ENCODE measurements at regions not wholly inside any gene's neighbourhood (a gene's known extent, or its start where the extent isn't known, plus 50 kb on each side); places are given as distances from the start of the nearest gene placed in this dataset.

DNA sequence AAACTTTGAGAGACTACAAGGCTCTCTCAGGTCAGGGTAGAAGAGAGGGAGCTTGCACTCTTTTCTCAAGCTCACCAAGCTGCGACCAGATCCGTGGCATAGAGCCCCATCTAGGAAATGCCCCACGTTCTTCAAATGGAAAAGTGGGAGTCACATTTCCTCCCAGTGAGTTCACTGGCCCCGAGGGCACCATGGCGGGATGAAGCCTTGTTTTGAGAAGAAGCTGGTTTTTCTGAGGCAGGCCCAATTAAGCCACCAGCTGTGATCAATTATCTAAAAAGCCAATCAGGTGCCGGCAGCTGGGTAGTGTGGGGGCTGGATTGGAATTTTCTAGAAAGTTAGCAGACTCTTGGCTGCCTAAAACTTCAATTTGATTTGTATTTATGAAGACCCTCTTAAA lies 101.4 kb downstream of the ZNF365 start:
- DNase-seq = no peak
- Histone ChIP-seq H3K4me3 (no peak overlapping the region), H3K27me3 (no peaks in the 10 kb centered on the region), H3K4me1 (no peaks in the 10 kb centered on the region), H3K9me3 (peaks cover 0 to 6% (median 0%) of the 10 kb centered on the region in 12 donors), H3K27ac (no peak overlapping the region), H3K36me3 (no peaks in the 10 kb centered on the region)
- WGBS, 4 donors = 60 to 77% (median 65%) methylated on average over 6 of the region's 6 CpGs
- TF ChIP-seq, protein P1, sequence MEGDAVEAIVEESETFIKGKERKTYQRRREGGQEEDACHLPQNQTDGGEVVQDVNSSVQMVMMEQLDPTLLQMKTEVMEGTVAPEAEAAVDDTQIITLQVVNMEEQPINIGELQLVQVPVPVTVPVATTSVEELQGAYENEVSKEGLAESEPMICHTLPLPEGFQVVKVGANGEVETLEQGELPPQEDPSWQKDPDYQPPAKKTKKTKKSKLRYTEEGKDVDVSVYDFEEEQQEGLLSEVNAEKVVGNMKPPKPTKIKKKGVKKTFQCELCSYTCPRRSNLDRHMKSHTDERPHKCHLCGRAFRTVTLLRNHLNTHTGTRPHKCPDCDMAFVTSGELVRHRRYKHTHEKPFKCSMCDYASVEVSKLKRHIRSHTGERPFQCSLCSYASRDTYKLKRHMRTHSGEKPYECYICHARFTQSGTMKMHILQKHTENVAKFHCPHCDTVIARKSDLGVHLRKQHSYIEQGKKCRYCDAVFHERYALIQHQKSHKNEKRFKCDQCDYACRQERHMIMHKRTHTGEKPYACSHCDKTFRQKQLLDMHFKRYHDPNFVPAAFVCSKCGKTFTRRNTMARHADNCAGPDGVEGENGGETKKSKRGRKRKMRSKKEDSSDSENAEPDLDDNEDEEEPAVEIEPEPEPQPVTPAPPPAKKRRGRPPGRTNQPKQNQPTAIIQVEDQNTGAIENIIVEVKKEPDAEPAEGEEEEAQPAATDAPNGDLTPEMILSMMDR (IDR thresholded peaks at IDR 0.05) = no peak
- TF ChIP-seq POLR2A (IDR thresholded peaks at IDR 0.05) = no peak
- ATAC-seq = no peak
- intact Hi-C loops (cut with DNase I) = no loop called here

DNA sequence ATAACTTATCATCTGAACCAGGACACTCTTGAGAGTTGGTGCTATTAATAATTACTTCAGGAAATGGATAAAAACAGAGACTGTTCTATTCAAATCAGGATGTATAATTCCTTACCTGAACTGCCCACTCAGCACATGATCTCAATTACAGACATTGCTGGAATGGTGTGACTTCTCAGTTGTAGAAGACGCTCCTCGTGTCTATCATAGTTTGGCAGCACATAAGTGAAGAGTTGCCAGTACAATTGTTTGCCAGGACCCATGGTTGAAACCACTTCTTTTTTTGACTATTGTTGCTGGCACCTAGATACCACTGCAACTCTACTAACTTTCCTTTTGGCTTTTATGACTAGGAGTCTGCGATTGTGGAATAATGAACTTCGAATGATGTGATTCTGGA lies 105.4 kb downstream of the ZNF365 start:
- Histone ChIP-seq H3K36me3 (no peaks in the 10 kb centered on the region), H3K4me1 (no peaks in the 10 kb centered on the region), H3K27me3 (peaks cover 0 to 6% (median 0%) of the 10 kb centered on the region in 9 donors), H3K4me3 (no peak overlapping the region), H3K9me3 (peaks cover 0 to 6% (median 0%) of the 10 kb centered on the region in 12 donors), H3K27ac (no peak overlapping the region)
- intact Hi-C loops (cut with DNase I) = no loop called here
- ATAC-seq (no peak), DNase-seq (no peak)
- 61 to 85% (median 64%) methylated on average over 4 of the region's 4 CpGs for WGBS, 4 donors
- TF ChIP-seq, protein P1 (IDR thresholded peaks at IDR 0.05) = no peak
- no peak for TF ChIP-seq POLR2A (IDR thresholded peaks at IDR 0.05)

DNA sequence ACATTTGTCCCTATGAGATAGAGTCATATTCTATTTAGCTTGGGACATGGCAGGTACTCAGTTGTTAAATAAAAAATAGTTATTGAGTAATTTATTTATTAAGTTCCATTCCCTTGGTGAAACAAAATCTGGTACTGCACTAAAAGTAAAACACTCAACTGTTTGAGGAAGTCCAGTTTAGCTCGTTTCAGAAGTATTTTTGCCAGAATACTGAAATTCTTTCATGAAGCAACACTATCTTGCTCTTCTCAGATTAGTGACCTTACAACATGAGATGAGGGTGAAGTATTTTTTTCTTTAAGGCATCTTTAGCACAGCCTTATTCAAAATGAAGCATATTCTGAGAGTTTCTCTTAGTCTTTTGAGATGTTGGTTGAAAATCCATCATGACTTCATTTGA lies 106.0 kb downstream of the ZNF365 start:
- Histone ChIP-seq H3K4me1 (no peaks in the 10 kb centered on the region), H3K27me3 (peaks cover 0 to 6% (median 0%) of the 10 kb centered on the region in 9 donors), H3K9me3 (peaks cover 0 to 6% (median 0%) of the 10 kb centered on the region in 12 donors), H3K4me3 (no peak overlapping the region), H3K27ac (no peak overlapping the region), H3K36me3 (no peaks in the 10 kb centered on the region)
- intact Hi-C loops (cut with DNase I) = no loop called here
- 20 to 36% (median 34%) methylated on average over 1 of the region's 1 CpG for WGBS, 4 donors
- TF ChIP-seq, protein P1 (IDR thresholded peaks at IDR 0.05) = no peak
- ATAC-seq (no peak), DNase-seq (no peak)

DNA sequence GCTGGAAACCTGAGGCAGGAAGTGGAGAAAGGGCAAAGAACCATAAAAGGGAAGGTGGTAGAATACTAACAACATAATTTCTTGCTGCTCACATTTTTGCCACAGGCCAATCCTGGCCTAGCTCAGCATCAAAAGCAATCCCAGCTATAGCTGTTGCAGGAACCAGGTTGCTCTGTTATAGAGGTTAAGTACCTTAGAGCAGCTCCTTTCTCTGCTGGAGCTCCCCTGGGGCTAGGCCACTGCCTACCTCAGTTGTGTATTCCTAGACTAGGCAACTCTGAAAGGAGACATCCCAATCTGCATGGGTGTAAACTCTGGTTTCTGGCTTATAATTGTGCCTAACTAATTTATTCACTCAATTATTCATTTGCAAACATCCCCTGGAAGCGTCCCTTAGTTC lies 108.4 kb downstream of the ZNF365 start:
- intact Hi-C loops (cut with DNase I) = no loop called here
- Histone ChIP-seq H3K4me1 (no peaks in the 10 kb centered on the region), H3K27ac (no peak overlapping the region), H3K4me3 (no peak overlapping the region), H3K36me3 (no peaks in the 10 kb centered on the region), H3K9me3 (peaks cover 0 to under 1% (median 0%) of the 10 kb centered on the region in 12 donors), H3K27me3 (peaks cover 0 to 6% (median 0%) of the 10 kb centered on the region in 9 donors)
- no peak for ATAC-seq
- no peak for DNase-seq
- TF ChIP-seq, protein P1 (IDR thresholded peaks at IDR 0.05) = no peak
- TF ChIP-seq POLR2A (IDR thresholded peaks at IDR 0.05) = no peak
- WGBS, 4 donors = 54 to 67% (median 59%) methylated on average over 1 of the region's 1 CpG

Measured in heart left ventricle (tissue), 16 donors.